ENCODE measurements at regions not wholly inside any gene's neighbourhood (a gene's known extent, or its start where the extent isn't known, plus 50 kb on each side); places are given as distances from the start of the nearest gene placed in this dataset.

DNA sequence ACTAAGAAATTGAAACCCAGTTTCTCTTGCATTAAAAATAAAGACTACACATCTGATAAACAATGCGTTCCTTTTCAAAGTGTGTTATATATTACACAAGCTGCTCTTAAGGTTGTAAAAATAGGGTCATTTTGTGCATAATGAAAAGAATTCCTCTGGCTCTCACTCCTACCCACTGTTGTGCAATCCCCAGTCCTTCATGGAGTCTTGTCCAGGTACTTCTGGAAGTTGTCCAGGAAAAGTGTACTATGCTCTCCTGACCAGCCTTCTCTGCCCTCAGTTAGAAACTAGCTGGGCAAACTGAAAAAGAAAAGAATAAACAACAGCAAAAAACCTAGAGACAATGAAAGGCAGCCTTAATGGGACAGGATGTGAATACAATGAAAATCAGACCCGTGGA is 345.5 kb upstream of the PAPPA start:
- no peak for TF ChIP-seq CTCF (IDR thresholded peaks at IDR 0.05)
- TF ChIP-seq POLR2A (IDR thresholded peaks at IDR 0.05) = no peak
